K562 (cell line): ENCODE measurements at regions not wholly inside any gene's neighbourhood (a gene's known extent, or its start where the extent isn't known, plus 50 kb on each side); places are given as distances from the start of the nearest gene placed in this dataset.

Experiments used
- ATAC-seq: fragments of 200-7000 bp; cut with Tn5 transposase; 3 replicates; pipeline ENCODE4 v1.9.1; 2020; ENCODE audit warnings: moderate library complexity
- BruUV-seq: library from RNA; stranded (reverse); fragments of 400-500 nt; replicated peaks from 2 replicates; lab custom pipeline; 2021; lab: Mats Ljungman, UMichigan
- CTCF ChIA-PET: fragments of 300-600 bp; formaldehyde crosslinking; extraction: SDS; loops from one replicate; lab custom pipeline; 2021; ENCODE audit warnings: low intra/inter-chr PET ratio; lab: Yijun Ruan, JAX
- POLR2A ChIA-PET: fragments of 300-600, 350-650 bp; sonication (Branson Sonifier 250); formaldehyde crosslinking; extraction: SDS; loops from one replicate; lab custom pipeline; 2021; ENCODE audit warnings: antibody characterized with exemption, inconsistent platforms; lab: Yijun Ruan, JAX
- DNase-seq, 4 experiments: peaks; one replicate each; pipeline versions ENCODE4 v3.0.0 to v3.0.0-alpha.2; 2011 to 2018; ENCODE audit warnings: low spot score in 3 of 4, mixed read lengths in 3 of 4; ENCODE audit errors: extremely low read depth in 1 of 4
- FAIRE-seq: peaks from 2 replicates; lab custom pipeline; 2011; peaks lifted over from hg19 to GRCh38; lab: Jason Lieb, UNC
- H2AFZ ChIP-seq: 2 replicates; pipeline ENCODE4 v1.6.0; 2011; ENCODE audit warnings: low read depth, low read length, control low read depth, inconsistent platforms
- H3K27ac ChIP-seq: fragments of 200-600 bp; 3 replicates; pipeline ENCODE4 v1.8.0; 2011; ENCODE audit warnings: low read depth, mild to moderate bottlenecking, control low read depth, inconsistent platforms, low read length, moderate library complexity, mixed read lengths; ENCODE audit errors: extremely low read depth
- H3K27me3 ChIP-seq, 2 experiments: fragments of 300-600 bp in 1 of 2; 2 replicates in 1 of 2; 3 replicates in 1 of 2; pipeline versions ENCODE4 v1.6.0 to v1.8.0; 2011; ENCODE audit warnings: inconsistent platforms in 2 of 2, low read length in 2 of 2, mild to moderate bottlenecking in 1 of 2, mixed read lengths in 1 of 2, moderate library complexity in 1 of 2; ENCODE audit not compliant: control insufficient read depth in 2 of 2, insufficient read depth in 2 of 2
- H3K36me3 ChIP-seq: fragments of 300-600 bp; 3 replicates; pipeline ENCODE4 v1.8.0; 2011; ENCODE audit warnings: mild to moderate bottlenecking, low read length, inconsistent platforms; ENCODE audit not compliant: control insufficient read depth, insufficient read depth
- H3K4me1 ChIP-seq, 2 experiments: fragments of 200-600 bp in 1 of 2; replicated peaks in 1 of 2; 2 replicates in 1 of 2; 3 replicates in 1 of 2; pipeline versions ENCODE4 v1.5.1 to v1.8.0; 2011; ENCODE audit warnings: inconsistent platforms in 2 of 2, low read length in 2 of 2, mild to moderate bottlenecking in 1 of 2, mixed read lengths in 1 of 2, moderate library complexity in 1 of 2; ENCODE audit not compliant: control insufficient read depth in 2 of 2, insufficient read depth in 2 of 2
- H3K4me2 ChIP-seq: 2 replicates; pipeline ENCODE4 v1.6.1; 2011; ENCODE audit warnings: low read length, control low read depth, inconsistent platforms, mixed read lengths; ENCODE audit not compliant: insufficient read depth
- H3K4me3 ChIP-seq: fragments of 200-600 bp; sonication (generic), shearing (Covaris generic); 2 replicates; pipeline ENCODE4 v1.5.1; 2016; ENCODE audit warnings: control low read depth, inconsistent platforms
- H3K79me2 ChIP-seq: fragments of 200-600 bp; 3 replicates; pipeline ENCODE4 v1.8.0; 2011; ENCODE audit warnings: low read length, inconsistent platforms; ENCODE audit not compliant: control insufficient read depth, insufficient read depth
- H3K9ac ChIP-seq, 2 experiments: 2 replicates each; pipeline versions ENCODE4 v1.6.0 to v1.6.1; 2011; ENCODE audit warnings: low read depth in 2 of 2, low read length in 2 of 2, control low read depth in 1 of 2, inconsistent platforms in 1 of 2, mild to moderate bottlenecking in 1 of 2, mixed read lengths in 1 of 2; ENCODE audit not compliant: insufficient read depth in 1 of 2
- H3K9me1 ChIP-seq: one replicate; pipeline ENCODE4 v1.6.0; 2011; ENCODE audit warnings: inconsistent platforms, mild to moderate bottlenecking, low read length, moderate library complexity; ENCODE audit not compliant: control insufficient read depth, insufficient read depth
- H3K9me3 ChIP-seq: replicated peaks from 2 replicates; pipeline ENCODE4 v1.5.1; 2011; ENCODE audit warnings: low read depth, low read length, inconsistent platforms; ENCODE audit not compliant: control insufficient read depth, insufficient read depth
- H4K20me1 ChIP-seq: replicated peaks from 2 replicates; pipeline ENCODE4 v1.6.1; 2011; ENCODE audit warnings: low read length, inconsistent platforms, mixed read lengths; ENCODE audit not compliant: control insufficient read depth, insufficient read depth
- GATAD2A ChIP-seq: fragments of 450-650 bp; IDR thresholded peaks from 2 replicates; pipeline ENCODE4 v1.6.1; 2017
- HNRNPL ChIP-seq: fragments of 200-400 bp; formaldehyde crosslinking; IDR thresholded peaks from 2 replicates; pipeline ENCODE4 v1.6.1; 2017; ENCODE audit warnings: low read depth, mild to moderate bottlenecking, low read length
- HNRNPLL ChIP-seq: fragments of 200-400 bp; formaldehyde crosslinking; IDR thresholded peaks from 2 replicates; pipeline ENCODE4 v1.6.1; 2017; ENCODE audit warnings: low read length, low read depth, mild to moderate bottlenecking; ENCODE audit not compliant: poor library complexity, severe bottlenecking
- MAX ChIP-seq: sonication (generic); formaldehyde crosslinking; IDR thresholded peaks from 2 replicates; pipeline ENCODE4 v1.9.0; 2022; ENCODE audit warnings: mild to moderate bottlenecking, missing genetic modification reagents
- MTA2 ChIP-seq: fragments of 450-650 bp; IDR thresholded peaks from 2 replicates; pipeline ENCODE4 v1.6.1; 2016; ENCODE audit warnings: low read depth
- MXI1 ChIP-seq: IDR thresholded peaks from 2 replicates; pipeline ENCODE4 v1.6.1; 2011; ENCODE audit warnings: low read depth, mild to moderate bottlenecking, improper control_type of control experiment, low read length
- MYNN ChIP-seq, 2 experiments: sonication (generic); formaldehyde crosslinking in 1 of 2; IDR thresholded peaks; 2 replicates each; pipeline versions ENCODE4 v1.5.0 to v1.6.1; 2016 to 2020; ENCODE audit warnings: antibody characterized with exemption in 1 of 2, missing genetic modification reagents in 1 of 2
- NBN ChIP-seq: fragments of 450-650 bp; IDR thresholded peaks from 2 replicates; pipeline ENCODE4 v1.6.1; 2016; ENCODE audit warnings: low read depth, mild to moderate bottlenecking
- POLR2A ChIP-seq: fragments of 450-650 bp; conservative IDR thresholded peaks from 2 replicates; pipeline ENCODE4 v1.6.1; 2016
- POLR2H ChIP-seq: IDR thresholded peaks from 2 replicates; pipeline ENCODE4 v1.6.1; 2016; ENCODE audit warnings: missing genetic modification characterization, low read depth, mild to moderate bottlenecking, control low read depth, missing compliant biosample characterization, moderate library complexity
- SAFB2 ChIP-seq: fragments of 200-400 bp; formaldehyde crosslinking; IDR thresholded peaks from 2 replicates; pipeline ENCODE4 v1.6.1; 2018; ENCODE audit warnings: borderline replicate concordance, low read length, low read depth, moderate library complexity; ENCODE audit not compliant: severe bottlenecking
- SMARCA4 ChIP-seq: fragments of 450-650 bp; IDR thresholded peaks from 2 replicates; pipeline ENCODE4 v1.6.1; 2016
- TCF7 ChIP-seq: sonication (generic); IDR thresholded peaks from 2 replicates; pipeline ENCODE4 v1.6.1; 2016; ENCODE audit warnings: antibody characterized with exemption, borderline replicate concordance
- ZNF277 ChIP-seq: fragments of 250-450 bp; sonication (Bioruptor Pico); IDR thresholded peaks from 2 replicates; pipeline ENCODE4 v1.8.0; 2022; ENCODE audit warnings: inconsistent platforms, mild to moderate bottlenecking, moderate library complexity, borderline replicate concordance
- ZNF354B ChIP-seq: fragments of 250-450 bp; sonication (Bioruptor Pico); IDR thresholded peaks from 2 replicates; pipeline ENCODE4 v1.4.0; 2020
- WGBS: fragments of 100-300 bp; shearing (Covaris generic); methylation state at CpG from one replicate; pipeline ENCODE4 v1.1.6; 2016; ENCODE audit warnings: low coverage, mixed read lengths; ENCODE audit not compliant: insufficient coverage; ENCODE audit errors: missing lambda C conversion rate; 5-methylcytosine and 5-hydroxymethylcytosine counted together
- in situ Hi-C: fragments of 300-500 bp; cut with MboI; formaldehyde crosslinking; loops from 4 replicates; pipeline ENCODE4 v1.15.0; 2018; ENCODE audit warnings: inconsistent platforms, mixed read lengths
- intact Hi-C: fragments of 100-400 bp; cut with micrococcal nuclease; formaldehyde crosslinking; loops from 2 replicates; pipeline ENCODE4 v1.14.2; 2022
- TF ChIP-seq, protein P1 (sequence below): sonication (generic); formaldehyde crosslinking; IDR thresholded peaks from 2 replicates; pipeline ENCODE4 v1.8.0; 2022; ENCODE audit warnings: mild to moderate bottlenecking, missing genetic modification reagents
- TF ChIP-seq, protein P2 (sequence below), 2 experiments: fragments of 450-650 bp; IDR thresholded peaks; 2 replicates each; pipeline ENCODE4 v1.6.1; 2018; ENCODE audit warnings: mild to moderate bottlenecking in 2 of 2, low read depth in 1 of 2; ENCODE audit not compliant: partially characterized antibody in 2 of 2

DNA sequence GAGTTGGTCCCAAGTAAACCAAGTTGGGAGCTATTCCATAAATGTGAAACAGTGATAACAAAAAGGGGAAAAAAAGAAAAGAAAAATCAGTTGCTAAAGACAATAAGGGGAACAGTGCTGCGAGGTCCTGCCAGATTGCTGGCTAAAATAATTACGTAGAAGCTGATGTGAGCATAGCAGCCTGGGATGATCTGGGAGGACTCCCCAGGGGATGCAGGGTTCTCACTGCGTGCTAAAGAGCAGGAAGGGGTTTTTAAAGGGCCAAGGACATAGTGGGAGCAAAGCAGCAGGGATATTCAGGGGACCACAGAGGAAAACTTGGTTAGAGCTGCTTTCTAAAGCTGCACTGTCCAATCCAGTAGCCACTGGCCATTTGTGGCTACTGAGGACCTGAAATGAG lies 133.0 kb upstream of the UMPS start (continued):
- no peak for TF ChIP-seq MYNN (IDR thresholded peaks at IDR 0.05)
- TF ChIP-seq MYNN (CRISPR knock-in tag; IDR thresholded peaks at IDR 0.05) = no peak
- TF ChIP-seq TCF7 = no peak
- TF ChIP-seq ZNF354B (CRISPR knock-in tag) = no peak
- no peak for TF ChIP-seq GATAD2A
- TF ChIP-seq SAFB2 = no peak
- no peak for TF ChIP-seq MAX (CRISPR knock-in tag)
- no peak for TF ChIP-seq HNRNPLL

- FAIRE-seq = no peak
- H3K27ac ChIP-seq = no peak overlapping the region
- no peaks in the 10 kb centered on the region for H3K9me3 ChIP-seq
- no peak overlapping the region for H3K4me3 ChIP-seq
- in situ Hi-C loops (no loop called here), intact Hi-C loops (no loop called here)
- POLR2A ChIA-PET = interaction anchor here (0.7 kb wide), 1 partner anchor 10 kb away, joined by 3 read pairs; no protein-coding TSS in a partner anchor
- no TSS peak for BruUV-seq
- no peaks in the 10 kb centered on the region for H3K36me3 ChIP-seq
- no peak for DNase-seq
- 46% methylated on average over 3 of the region's 3 CpGs for whole genome bisulfite sequencing
- CTCF ChIA-PET = no interaction called here
- H4K20me1 ChIP-seq = no peaks in the 10 kb centered on the region
- 0 out of 3 replicates have a peak, but pooled peaks cover 2% of the 10 kb centered on the region for H3K79me2 ChIP-seq
- peaks cover 0 to 11% of the 10 kb centered on the region in 2 experiments; a peak in 4 of 5 replicates for H3K4me1 ChIP-seq
- H3K27me3 ChIP-seq = no peaks in the 10 kb centered on the region
- no peak overlapping the region for H3K9ac ChIP-seq
- H3K9me1 ChIP-seq = no peaks in the 10 kb centered on the region
- H3K4me2 ChIP-seq = no peak overlapping the region
- ATAC-seq = no peak
- no peak overlapping the region for H2AFZ ChIP-seq
- TF ChIP-seq HNRNPL (no peak), SMARCA4 (no peak), NBN (no peak), MXI1 (no peak), MTA2 (no peak), POLR2A (no peak), POLR2H (tag) (no peak), ZNF277 (CRISPR knock-in tag) (no peak)
- TF ChIP-seq, protein P1, sequence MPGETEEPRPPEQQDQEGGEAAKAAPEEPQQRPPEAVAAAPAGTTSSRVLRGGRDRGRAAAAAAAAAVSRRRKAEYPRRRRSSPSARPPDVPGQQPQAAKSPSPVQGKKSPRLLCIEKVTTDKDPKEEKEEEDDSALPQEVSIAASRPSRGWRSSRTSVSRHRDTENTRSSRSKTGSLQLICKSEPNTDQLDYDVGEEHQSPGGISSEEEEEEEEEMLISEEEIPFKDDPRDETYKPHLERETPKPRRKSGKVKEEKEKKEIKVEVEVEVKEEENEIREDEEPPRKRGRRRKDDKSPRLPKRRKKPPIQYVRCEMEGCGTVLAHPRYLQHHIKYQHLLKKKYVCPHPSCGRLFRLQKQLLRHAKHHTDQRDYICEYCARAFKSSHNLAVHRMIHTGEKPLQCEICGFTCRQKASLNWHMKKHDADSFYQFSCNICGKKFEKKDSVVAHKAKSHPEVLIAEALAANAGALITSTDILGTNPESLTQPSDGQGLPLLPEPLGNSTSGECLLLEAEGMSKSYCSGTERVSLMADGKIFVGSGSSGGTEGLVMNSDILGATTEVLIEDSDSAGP (CRISPR knock-in tag) = no peak
- TF ChIP-seq, protein P2, sequence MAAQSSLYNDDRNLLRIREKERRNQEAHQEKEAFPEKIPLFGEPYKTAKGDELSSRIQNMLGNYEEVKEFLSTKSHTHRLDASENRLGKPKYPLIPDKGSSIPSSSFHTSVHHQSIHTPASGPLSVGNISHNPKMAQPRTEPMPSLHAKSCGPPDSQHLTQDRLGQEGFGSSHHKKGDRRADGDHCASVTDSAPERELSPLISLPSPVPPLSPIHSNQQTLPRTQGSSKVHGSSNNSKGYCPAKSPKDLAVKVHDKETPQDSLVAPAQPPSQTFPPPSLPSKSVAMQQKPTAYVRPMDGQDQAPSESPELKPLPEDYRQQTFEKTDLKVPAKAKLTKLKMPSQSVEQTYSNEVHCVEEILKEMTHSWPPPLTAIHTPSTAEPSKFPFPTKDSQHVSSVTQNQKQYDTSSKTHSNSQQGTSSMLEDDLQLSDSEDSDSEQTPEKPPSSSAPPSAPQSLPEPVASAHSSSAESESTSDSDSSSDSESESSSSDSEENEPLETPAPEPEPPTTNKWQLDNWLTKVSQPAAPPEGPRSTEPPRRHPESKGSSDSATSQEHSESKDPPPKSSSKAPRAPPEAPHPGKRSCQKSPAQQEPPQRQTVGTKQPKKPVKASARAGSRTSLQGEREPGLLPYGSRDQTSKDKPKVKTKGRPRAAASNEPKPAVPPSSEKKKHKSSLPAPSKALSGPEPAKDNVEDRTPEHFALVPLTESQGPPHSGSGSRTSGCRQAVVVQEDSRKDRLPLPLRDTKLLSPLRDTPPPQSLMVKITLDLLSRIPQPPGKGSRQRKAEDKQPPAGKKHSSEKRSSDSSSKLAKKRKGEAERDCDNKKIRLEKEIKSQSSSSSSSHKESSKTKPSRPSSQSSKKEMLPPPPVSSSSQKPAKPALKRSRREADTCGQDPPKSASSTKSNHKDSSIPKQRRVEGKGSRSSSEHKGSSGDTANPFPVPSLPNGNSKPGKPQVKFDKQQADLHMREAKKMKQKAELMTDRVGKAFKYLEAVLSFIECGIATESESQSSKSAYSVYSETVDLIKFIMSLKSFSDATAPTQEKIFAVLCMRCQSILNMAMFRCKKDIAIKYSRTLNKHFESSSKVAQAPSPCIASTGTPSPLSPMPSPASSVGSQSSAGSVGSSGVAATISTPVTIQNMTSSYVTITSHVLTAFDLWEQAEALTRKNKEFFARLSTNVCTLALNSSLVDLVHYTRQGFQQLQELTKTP (IDR thresholded peaks at IDR 0.05; ENCODE audit: low read depth in 1 of 2, partially characterized antibody in 2 of 2) = no peak
These were observed 132.3 kb upstream of the UMPS start for GRCh38 chr3:124597979-124598378.
